PC-9 (cell line): ENCODE measurements at regions not wholly inside any gene's neighbourhood (a gene's known extent, or its start where the extent isn't known, plus 50 kb on each side); places are given as distances from the start of the nearest gene placed in this dataset.

Experiments used
- EZH2 ChIP-seq: fragments of 200-600 bp; sonication (generic); IDR thresholded peaks from 2 replicates; pipeline ENCODE4 v1.8.0; 2017; ENCODE audit warnings: antibody characterized with exemption, low read depth
- TF ChIP-seq, protein P1 (sequence below): fragments of 200-600 bp; sonication (generic); conservative IDR thresholded peaks from 2 replicates; pipeline ENCODE4 v1.6.1; 2017; ENCODE audit warnings: mixed run types, antibody characterized with exemption, mild to moderate bottlenecking, moderate library complexity

- TF ChIP-seq EZH2, result no peak
- TF ChIP-seq, protein P1, sequence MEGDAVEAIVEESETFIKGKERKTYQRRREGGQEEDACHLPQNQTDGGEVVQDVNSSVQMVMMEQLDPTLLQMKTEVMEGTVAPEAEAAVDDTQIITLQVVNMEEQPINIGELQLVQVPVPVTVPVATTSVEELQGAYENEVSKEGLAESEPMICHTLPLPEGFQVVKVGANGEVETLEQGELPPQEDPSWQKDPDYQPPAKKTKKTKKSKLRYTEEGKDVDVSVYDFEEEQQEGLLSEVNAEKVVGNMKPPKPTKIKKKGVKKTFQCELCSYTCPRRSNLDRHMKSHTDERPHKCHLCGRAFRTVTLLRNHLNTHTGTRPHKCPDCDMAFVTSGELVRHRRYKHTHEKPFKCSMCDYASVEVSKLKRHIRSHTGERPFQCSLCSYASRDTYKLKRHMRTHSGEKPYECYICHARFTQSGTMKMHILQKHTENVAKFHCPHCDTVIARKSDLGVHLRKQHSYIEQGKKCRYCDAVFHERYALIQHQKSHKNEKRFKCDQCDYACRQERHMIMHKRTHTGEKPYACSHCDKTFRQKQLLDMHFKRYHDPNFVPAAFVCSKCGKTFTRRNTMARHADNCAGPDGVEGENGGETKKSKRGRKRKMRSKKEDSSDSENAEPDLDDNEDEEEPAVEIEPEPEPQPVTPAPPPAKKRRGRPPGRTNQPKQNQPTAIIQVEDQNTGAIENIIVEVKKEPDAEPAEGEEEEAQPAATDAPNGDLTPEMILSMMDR, result no peak
Observed at GRCh38 chr7:47658886-47659635, 77.2 kb upstream of the TNS3 start.
